ENCODE measurements at regions not wholly inside any gene's neighbourhood (a gene's known extent, or its start where the extent isn't known, plus 50 kb on each side); places are given as distances from the start of the nearest gene placed in this dataset.
"Not testable (repeated sequence)": the region's sequence is repeated elsewhere in the genome, so short reads cannot be mapped to it uniquely, and the experiment has no call there.

GRCh38 chr7:19900118-19900517, 126.7 kb upstream of the TMEM196 start:
- Mint-ChIP-seq H3K4me3 (no peak overlapping the region), H3K27me3 (no peaks in the 10 kb centered on the region), H3K9me3 (peaks cover 0 to 22% (median 10%) of the 10 kb centered on the region in 8 donors), H3K4me1 (no peaks in the 10 kb centered on the region), H3K36me3 (no peaks in the 10 kb centered on the region), H3K27ac (no peak overlapping the region)
- CTCF ChIA-PET (ENCODE audit: partially characterized antibody), result no interaction called here
- H3K4me3 ChIP-seq (ENCODE audit: low read length in 2 of 2), result no peak overlapping the region
- POLR2A ChIA-PET (ENCODE audit: partially characterized antibody), result no interaction called here
- no peak for DNase-seq
- no peaks in the 10 kb centered on the region for H3K36me3 ChIP-seq (ENCODE audit: insufficient read depth, low read length)
- no peaks in the 10 kb centered on the region for H3K4me1 ChIP-seq (ENCODE audit: insufficient read depth, low read length)
- H3K27ac ChIP-seq (ENCODE audit: low read depth, low read length), result no peak overlapping the region
- intact Hi-C loops (cut with micrococcal nuclease), result no loop called here
- H3K27me3 ChIP-seq (ENCODE audit: insufficient read depth, low read length), result no peaks in the 10 kb centered on the region
- no peaks in the 10 kb centered on the region for H3K9me3 ChIP-seq (ENCODE audit: control insufficient read depth in 1 of 2, low read length in 2 of 2)

GRCh38 chr7:19899529-19899928, 126.1 kb upstream of the TMEM196 start:
- H3K9me3 ChIP-seq (ENCODE audit: control insufficient read depth in 1 of 2, low read length in 2 of 2), result no peaks in the 10 kb centered on the region
- ChIA-PET CTCF (ENCODE audit: partially characterized antibody) (no interaction called here), POLR2A (ENCODE audit: partially characterized antibody) (no interaction called here)
- H3K4me3 ChIP-seq (ENCODE audit: low read length in 2 of 2), result no peak overlapping the region
- no peaks in the 10 kb centered on the region for H3K36me3 ChIP-seq (ENCODE audit: insufficient read depth, low read length)
- peaks cover 0 to 26% (median 10%) of the 10 kb centered on the region in 8 donors for H3K9me3 Mint-ChIP-seq
- intact Hi-C loops (cut with micrococcal nuclease), result no loop called here
- no peaks in the 10 kb centered on the region for H3K27me3 Mint-ChIP-seq
- H3K4me3 Mint-ChIP-seq, result no peak overlapping the region
- H3K27ac Mint-ChIP-seq, result no peak overlapping the region
- no peaks in the 10 kb centered on the region for H3K4me1 ChIP-seq (ENCODE audit: insufficient read depth, low read length)
- H3K4me1 Mint-ChIP-seq, result no peaks in the 10 kb centered on the region
- H3K36me3 Mint-ChIP-seq, result no peaks in the 10 kb centered on the region
- no peak for DNase-seq
- H3K27ac ChIP-seq (ENCODE audit: low read depth, low read length), result no peak overlapping the region
- no peaks in the 10 kb centered on the region for H3K27me3 ChIP-seq (ENCODE audit: insufficient read depth, low read length)

GRCh38 chr7:19882893-19883292, 109.5 kb upstream of the TMEM196 start:
- CTCF ChIA-PET (ENCODE audit: partially characterized antibody); H3K4me1 Mint-ChIP-seq: not testable (repeated sequence)

GRCh38 chr7:19872094-19872493, 98.7 kb upstream of the TMEM196 start:
- no peaks in the 10 kb centered on the region for H3K27me3 Mint-ChIP-seq
- H3K4me1 Mint-ChIP-seq, result no peaks in the 10 kb centered on the region
- H3K4me1 ChIP-seq (ENCODE audit: insufficient read depth, low read length), result no peaks in the 10 kb centered on the region
- no peak overlapping the region for H3K27ac ChIP-seq (ENCODE audit: low read depth, low read length)
- H3K9me3 Mint-ChIP-seq, result peaks cover 0 to 4% (median 1%) of the 10 kb centered on the region in 8 donors
- ChIA-PET CTCF (ENCODE audit: partially characterized antibody) (no interaction called here), POLR2A (ENCODE audit: partially characterized antibody) (no interaction called here)
- no peak for DNase-seq
- H3K9me3 ChIP-seq (ENCODE audit: control insufficient read depth in 1 of 2, low read length in 2 of 2), result no peaks in the 10 kb centered on the region
- H3K27me3 ChIP-seq (ENCODE audit: insufficient read depth, low read length), result no peaks in the 10 kb centered on the region
- H3K36me3 Mint-ChIP-seq, result no peaks in the 10 kb centered on the region
- intact Hi-C loops (cut with micrococcal nuclease), result no loop called here
- H3K27ac Mint-ChIP-seq, result no peak overlapping the region
- H3K36me3 ChIP-seq (ENCODE audit: insufficient read depth, low read length), result no peaks in the 10 kb centered on the region
- no peak overlapping the region for H3K4me3 Mint-ChIP-seq
- H3K4me3 ChIP-seq (ENCODE audit: low read length in 2 of 2), result no peak overlapping the region

More at GRCh38 chr7:19882893-19883292, 109.5 kb upstream of the TMEM196 start:
- POLR2A ChIA-PET (ENCODE audit: partially characterized antibody); H3K36me3 Mint-ChIP-seq; H3K27me3 ChIP-seq (ENCODE audit: insufficient read depth, low read length); H3K27ac Mint-ChIP-seq; H3K9me3 ChIP-seq (ENCODE audit: control insufficient read depth in 1 of 2, low read length in 2 of 2); H3K36me3 ChIP-seq (ENCODE audit: insufficient read depth, low read length); DNase-seq; H3K4me1 ChIP-seq (ENCODE audit: insufficient read depth, low read length); H3K4me3 ChIP-seq (ENCODE audit: low read length in 2 of 2); intact Hi-C loops (cut with micrococcal nuclease); H3K27me3 Mint-ChIP-seq; H3K27ac ChIP-seq (ENCODE audit: low read depth, low read length); H3K4me3 Mint-ChIP-seq: not testable (repeated sequence)
- H3K9me3 Mint-ChIP-seq, result peaks cover 0 to 22% (median 9%) of the 10 kb centered on the region in 8 donors

- POLR2A ChIA-PET (ENCODE audit: partially characterized antibody), result no interaction called here
- intact Hi-C loops (cut with micrococcal nuclease), result no loop called here
- DNase-seq, result no peak
- H3K36me3 ChIP-seq (ENCODE audit: insufficient read depth, low read length), result no peaks in the 10 kb centered on the region
- H3K27me3 ChIP-seq (ENCODE audit: insufficient read depth, low read length), result no peaks in the 10 kb centered on the region
- no peak overlapping the region for H3K4me3 ChIP-seq (ENCODE audit: low read length in 2 of 2)
- CTCF ChIA-PET (ENCODE audit: partially characterized antibody), result no interaction called here
- Mint-ChIP-seq H3K36me3 (no peaks in the 10 kb centered on the region), H3K4me3 (no peak overlapping the region), H3K9me3 (peaks cover 0 to 4% (median 1%) of the 10 kb centered on the region in 8 donors), H3K27me3 (no peaks in the 10 kb centered on the region), H3K27ac (no peak overlapping the region), H3K4me1 (no peaks in the 10 kb centered on the region)
- no peaks in the 10 kb centered on the region for H3K4me1 ChIP-seq (ENCODE audit: insufficient read depth, low read length)
- no peak overlapping the region for H3K27ac ChIP-seq (ENCODE audit: low read depth, low read length)
- H3K9me3 ChIP-seq (ENCODE audit: control insufficient read depth in 1 of 2, low read length in 2 of 2), result no peaks in the 10 kb centered on the region
Measured at GRCh38 chr7:19871102-19871501, 97.7 kb upstream of the TMEM196 start.

GRCh38 chr7:19869979-19870378, 96.6 kb upstream of the TMEM196 start:
- no peak overlapping the region for H3K4me3 ChIP-seq (ENCODE audit: low read length in 2 of 2)
- intact Hi-C loops (cut with micrococcal nuclease), result no loop called here
- Mint-ChIP-seq H3K27me3 (no peaks in the 10 kb centered on the region), H3K4me1 (no peaks in the 10 kb centered on the region), H3K9me3 (peaks cover 0 to 4% (median under 1%) of the 10 kb centered on the region in 8 donors), H3K4me3 (no peak overlapping the region), H3K36me3 (no peaks in the 10 kb centered on the region), H3K27ac (no peak overlapping the region)
- no peaks in the 10 kb centered on the region for H3K4me1 ChIP-seq (ENCODE audit: insufficient read depth, low read length)
- no peaks in the 10 kb centered on the region for H3K27me3 ChIP-seq (ENCODE audit: insufficient read depth, low read length)
- no peak for DNase-seq
- ChIA-PET POLR2A (ENCODE audit: partially characterized antibody) (no interaction called here), CTCF (ENCODE audit: partially characterized antibody) (no interaction called here)
- no peaks in the 10 kb centered on the region for H3K9me3 ChIP-seq (ENCODE audit: control insufficient read depth in 1 of 2, low read length in 2 of 2)
- H3K36me3 ChIP-seq (ENCODE audit: insufficient read depth, low read length), result no peaks in the 10 kb centered on the region
- H3K27ac ChIP-seq (ENCODE audit: low read depth, low read length), result no peak overlapping the region

- no peaks in the 10 kb centered on the region for H3K9me3 ChIP-seq (ENCODE audit: control insufficient read depth in 1 of 2, low read length in 2 of 2)
- Mint-ChIP-seq H3K4me1 (no peaks in the 10 kb centered on the region), H3K27me3 (no peaks in the 10 kb centered on the region), H3K9me3 (peaks cover 0 to 9% (median under 1%) of the 10 kb centered on the region in 8 donors), H3K36me3 (no peaks in the 10 kb centered on the region), H3K27ac (no peak overlapping the region), H3K4me3 (no peak overlapping the region)
- ChIA-PET POLR2A (ENCODE audit: partially characterized antibody) (no interaction called here), CTCF (ENCODE audit: partially characterized antibody) (interaction anchor here (0.7 kb wide), 1 partner anchor 20 kb away, joined by 3 read pairs; no protein-coding TSS in a partner anchor)
- no peaks in the 10 kb centered on the region for H3K4me1 ChIP-seq (ENCODE audit: insufficient read depth, low read length)
- no peak overlapping the region for H3K27ac ChIP-seq (ENCODE audit: low read depth, low read length)
- no peaks in the 10 kb centered on the region for H3K36me3 ChIP-seq (ENCODE audit: insufficient read depth, low read length)
- no peak overlapping the region for H3K4me3 ChIP-seq (ENCODE audit: low read length in 2 of 2)
- no peaks in the 10 kb centered on the region for H3K27me3 ChIP-seq (ENCODE audit: insufficient read depth, low read length)
- intact Hi-C loops (cut with micrococcal nuclease), result no loop called here
- DNase-seq, result no peak
Measured at GRCh38 chr7:19853261-19853832, 79.9 kb upstream of the TMEM196 start.

GRCh38 chr7:19852192-19852591, 78.8 kb upstream of the TMEM196 start:
- no peak for DNase-seq
- Mint-ChIP-seq H3K27me3 (no peaks in the 10 kb centered on the region), H3K9me3 (peaks cover 0 to 9% (median under 1%) of the 10 kb centered on the region in 8 donors), H3K27ac (no peak overlapping the region), H3K36me3 (no peaks in the 10 kb centered on the region), H3K4me1 (no peaks in the 10 kb centered on the region), H3K4me3 (no peak overlapping the region)
- intact Hi-C loops (cut with micrococcal nuclease), result no loop called here
- Histone ChIP-seq H3K36me3 (ENCODE audit: insufficient read depth, low read length) (no peaks in the 10 kb centered on the region), H3K27me3 (ENCODE audit: insufficient read depth, low read length) (no peaks in the 10 kb centered on the region), H3K4me1 (ENCODE audit: insufficient read depth, low read length) (no peaks in the 10 kb centered on the region), H3K9me3 (ENCODE audit: control insufficient read depth in 1 of 2, low read length in 2 of 2) (no peaks in the 10 kb centered on the region), H3K27ac (ENCODE audit: low read depth, low read length) (no peak overlapping the region), H3K4me3 (ENCODE audit: low read length in 2 of 2) (no peak overlapping the region)
- ChIA-PET POLR2A (ENCODE audit: partially characterized antibody) (no interaction called here), CTCF (ENCODE audit: partially characterized antibody) (no interaction called here)

All from CD4-positive, alpha-beta memory T cell (primary cell).